Calu3 (cell line): ENCODE measurements at regions not wholly inside any gene's neighbourhood (a gene's known extent, or its start where the extent isn't known, plus 50 kb on each side); places are given as distances from the start of the nearest gene placed in this dataset.

Source experiments
- BruUV-seq: library from RNA; stranded (reverse); fragments of 400-500 nt; replicated peaks from 2 replicates; lab custom pipeline; 2021; lab: Mats Ljungman, UMichigan
- CTCF ChIA-PET: fragments of 300-600 bp; sonication (Branson Sonifier 250); formaldehyde crosslinking; loops from one replicate; lab custom pipeline; 2022; ENCODE audit warnings: antibody characterized with exemption; lab: Charles Lee
- DNase-seq: peaks from one replicate; pipeline ENCODE4 v3.0.0; 2022
- H3K27ac Mint-ChIP-seq: one replicate; pipeline ENCODE4 v1.8.0; 2022; ENCODE audit warnings: mixed read lengths; ENCODE audit not compliant: unreplicated experiment
- H3K27me3 Mint-ChIP-seq: one replicate; pipeline ENCODE4 v1.8.0; 2022; ENCODE audit warnings: mixed read lengths; ENCODE audit not compliant: unreplicated experiment
- H3K36me3 Mint-ChIP-seq: one replicate; pipeline ENCODE4 v1.8.0; 2022; ENCODE audit warnings: mild to moderate bottlenecking, moderate library complexity, mixed read lengths; ENCODE audit not compliant: insufficient read depth, unreplicated experiment
- H3K4me1 Mint-ChIP-seq: one replicate; pipeline ENCODE4 v1.8.0; 2022; ENCODE audit warnings: mild to moderate bottlenecking, low read depth, mixed read lengths; ENCODE audit not compliant: unreplicated experiment
- H3K4me3 Mint-ChIP-seq: one replicate; pipeline ENCODE4 v1.8.0; 2022; ENCODE audit warnings: mild to moderate bottlenecking, low read depth, moderate library complexity, mixed read lengths; ENCODE audit not compliant: unreplicated experiment
- H3K9me3 Mint-ChIP-seq: one replicate; pipeline ENCODE4 v1.8.0; 2022; ENCODE audit warnings: low read depth, mixed read lengths; ENCODE audit not compliant: unreplicated experiment
- intact Hi-C: fragments of 100-400 bp; cut with micrococcal nuclease; formaldehyde crosslinking; loops from one replicate; pipeline ENCODE4 v1.10.0; 2022; ENCODE audit not compliant: unreplicated experiment
- TF ChIP-seq, protein P1 (sequence below): fragments of 200-600 bp; IDR thresholded peaks from one replicate; pipeline ENCODE4 v1.8.0; 2022; ENCODE audit warnings: antibody characterized with exemption; ENCODE audit not compliant: unreplicated experiment

GRCh38 chr18:39675368-39675767, 2109.8 kb upstream of the CELF4 start:
- CTCF ChIA-PET = no interaction called here
- Mint-ChIP-seq H3K4me1 (no peaks in the 10 kb centered on the region), H3K36me3 (no peaks in the 10 kb centered on the region), H3K27me3 (no peaks in the 10 kb centered on the region), H3K27ac (no peak overlapping the region), H3K9me3 (no peaks in the 10 kb centered on the region), H3K4me3 (no peak overlapping the region)
- no TSS peak for BruUV-seq
- intact Hi-C loops = no loop called here
- DNase-seq = no peak
- TF ChIP-seq, protein P1, sequence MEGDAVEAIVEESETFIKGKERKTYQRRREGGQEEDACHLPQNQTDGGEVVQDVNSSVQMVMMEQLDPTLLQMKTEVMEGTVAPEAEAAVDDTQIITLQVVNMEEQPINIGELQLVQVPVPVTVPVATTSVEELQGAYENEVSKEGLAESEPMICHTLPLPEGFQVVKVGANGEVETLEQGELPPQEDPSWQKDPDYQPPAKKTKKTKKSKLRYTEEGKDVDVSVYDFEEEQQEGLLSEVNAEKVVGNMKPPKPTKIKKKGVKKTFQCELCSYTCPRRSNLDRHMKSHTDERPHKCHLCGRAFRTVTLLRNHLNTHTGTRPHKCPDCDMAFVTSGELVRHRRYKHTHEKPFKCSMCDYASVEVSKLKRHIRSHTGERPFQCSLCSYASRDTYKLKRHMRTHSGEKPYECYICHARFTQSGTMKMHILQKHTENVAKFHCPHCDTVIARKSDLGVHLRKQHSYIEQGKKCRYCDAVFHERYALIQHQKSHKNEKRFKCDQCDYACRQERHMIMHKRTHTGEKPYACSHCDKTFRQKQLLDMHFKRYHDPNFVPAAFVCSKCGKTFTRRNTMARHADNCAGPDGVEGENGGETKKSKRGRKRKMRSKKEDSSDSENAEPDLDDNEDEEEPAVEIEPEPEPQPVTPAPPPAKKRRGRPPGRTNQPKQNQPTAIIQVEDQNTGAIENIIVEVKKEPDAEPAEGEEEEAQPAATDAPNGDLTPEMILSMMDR = no peak

DNA sequence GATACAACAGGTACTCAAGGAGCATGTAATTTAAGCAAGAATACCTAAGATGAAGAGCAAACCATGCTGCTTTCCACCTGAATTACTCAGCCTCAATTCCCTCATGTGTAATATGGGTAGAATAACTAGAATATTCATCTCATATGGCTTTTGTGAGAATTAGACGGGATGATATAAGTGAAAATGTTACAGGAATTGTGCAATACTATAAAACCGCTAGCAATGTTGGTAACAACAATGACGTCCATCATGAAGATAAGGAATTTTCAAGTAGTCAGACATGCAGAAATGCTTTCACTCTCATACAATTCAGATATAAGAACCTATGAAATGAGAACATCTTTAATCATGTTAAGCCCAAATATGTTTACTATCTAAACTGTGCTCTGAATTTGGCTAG, 2106.6 kb upstream of the CELF4 start:
- TF ChIP-seq, protein P1 = no peak
- Mint-ChIP-seq H3K4me1 (peaks cover 10% of the 10 kb centered on the region), H3K9me3 (no peaks in the 10 kb centered on the region), H3K27me3 (no peaks in the 10 kb centered on the region), H3K27ac (no peak overlapping the region), H3K36me3 (no peaks in the 10 kb centered on the region), H3K4me3 (no peak overlapping the region)
- CTCF ChIA-PET = no interaction called here
- DNase-seq = no peak
- intact Hi-C loops = no loop called here
- BruUV-seq = no TSS peak

DNA sequence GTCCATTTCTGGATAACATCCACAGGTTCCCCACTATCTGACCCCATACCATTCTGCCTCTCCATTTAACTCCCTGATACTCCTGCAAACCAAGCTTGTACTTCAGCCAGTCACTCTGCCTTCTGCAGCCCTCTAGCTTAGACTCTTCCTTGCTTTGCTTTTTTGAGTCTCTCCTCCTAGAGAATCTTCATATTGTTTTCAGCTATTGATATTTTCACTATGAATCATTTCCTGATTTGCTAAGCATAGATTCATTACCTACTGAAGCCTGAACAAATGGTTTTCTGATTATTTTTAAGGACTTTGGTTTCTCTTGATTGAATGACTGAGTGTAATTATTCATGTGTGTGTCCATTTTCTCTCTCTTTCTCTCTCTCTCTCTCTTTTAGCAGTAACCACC, 2102.3 kb upstream of the CELF4 start:
- Mint-ChIP-seq H3K27me3 (no peaks in the 10 kb centered on the region), H3K36me3 (no peaks in the 10 kb centered on the region), H3K4me3 (no peak overlapping the region), H3K4me1 (peaks cover 10% of the 10 kb centered on the region), H3K9me3 (no peaks in the 10 kb centered on the region), H3K27ac (no peak overlapping the region)
- DNase-seq = no peak
- CTCF ChIA-PET = no interaction called here
- TF ChIP-seq, protein P1 = no peak
- no TSS peak for BruUV-seq
- intact Hi-C loops = no loop called here

DNA sequence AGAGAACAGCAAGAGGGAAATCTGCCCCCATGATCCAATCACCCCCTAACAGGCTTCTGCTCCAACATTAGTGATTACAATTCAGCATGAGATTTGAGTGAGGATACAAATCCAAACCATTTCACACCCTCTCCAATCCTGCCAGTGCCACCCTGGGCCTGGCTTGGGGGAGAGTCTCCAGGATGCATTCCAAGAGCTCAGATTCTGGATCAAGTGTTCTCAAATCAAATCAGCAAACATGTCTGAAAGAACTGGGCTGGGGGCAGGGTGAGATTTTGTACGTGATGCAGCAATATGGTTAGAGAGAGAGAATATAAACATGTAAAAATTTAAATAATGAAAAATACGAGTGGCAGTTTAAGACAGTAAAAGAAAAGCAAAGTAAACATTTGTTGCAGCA, 2100.9 kb upstream of the CELF4 start:
- CTCF ChIA-PET = no interaction called here
- TF ChIP-seq, protein P1 = no peak
- Mint-ChIP-seq H3K4me1 (peaks cover 10% of the 10 kb centered on the region), H3K9me3 (no peaks in the 10 kb centered on the region), H3K36me3 (no peaks in the 10 kb centered on the region), H3K27ac (no peak overlapping the region), H3K27me3 (no peaks in the 10 kb centered on the region), H3K4me3 (no peak overlapping the region)
- intact Hi-C loops = no loop called here
- DNase-seq = no peak
- no TSS peak for BruUV-seq
